Suprapubic skin (tissue), 4 donors: ENCODE measurements at regions not wholly inside any gene's neighbourhood (a gene's known extent, or its start where the extent isn't known, plus 50 kb on each side); places are given as distances from the start of the nearest gene placed in this dataset.
"Not testable (repeated sequence)": the region's sequence is repeated elsewhere in the genome, so short reads cannot be mapped to it uniquely, and the experiment has no call there.

Experiments used
- DNase-seq, 2 donors: peaks; one replicate each; pipeline ENCODE4 v3.0.0-alpha.2; 2019; ENCODE audit warnings: low spot score in 2 of 2
- H3K27ac ChIP-seq: fragments of 200-600 bp; sonication (generic); one replicate; pipeline ENCODE4 v1.5.1; 2019
- H3K27me3 ChIP-seq: fragments of 200-600 bp; sonication (generic); one replicate; pipeline ENCODE4 v1.5.1; 2019
- H3K36me3 ChIP-seq: fragments of 200-600 bp; sonication (generic); one replicate; pipeline ENCODE4 v1.5.1; 2019
- H3K4me1 ChIP-seq: fragments of 200-600 bp; sonication (generic); one replicate; pipeline ENCODE4 v1.5.1; 2019
- H3K4me3 ChIP-seq: fragments of 200-600 bp; sonication (generic); one replicate; pipeline ENCODE4 v1.5.1; 2019; ENCODE audit warnings: mild to moderate bottlenecking
- H3K9me3 ChIP-seq: fragments of 200-600 bp; sonication (generic); one replicate; pipeline ENCODE4 v1.5.1; 2019
- EP300 ChIP-seq: sonication (generic); formaldehyde crosslinking; IDR thresholded peaks from one replicate; pipeline ENCODE4 v1.6.1; 2017; ENCODE audit warnings: antibody characterized with exemption
- POLR2A ChIP-seq, 2 donors: fragments of 450-650 bp; IDR thresholded peaks; one replicate each; pipeline ENCODE4 v1.6.1; 2017; ENCODE audit warnings: antibody characterized with exemption in 2 of 2, mild to moderate bottlenecking in 2 of 2, moderate library complexity in 2 of 2
- POLR2AphosphoS5 ChIP-seq, 3 donors: sonication (generic); formaldehyde crosslinking; IDR thresholded peaks; one replicate each; pipeline ENCODE4 v1.6.1; 2017; ENCODE audit warnings: antibody characterized with exemption in 3 of 3
- WGBS: methylation state at CpG from one replicate; pipeline ENCODE4 v1.1.5; 2018; 5-methylcytosine and 5-hydroxymethylcytosine counted together
- TF ChIP-seq, protein P1 (sequence below), 2 donors: fragments of 200-600 bp in 1 of 2; fragments of 450-650 bp in 1 of 2; sonication (generic) in 1 of 2; IDR thresholded peaks; one replicate each; pipeline ENCODE4 v1.5.1; 2016 to 2019; ENCODE audit warnings: antibody characterized with exemption in 2 of 2, mild to moderate bottlenecking in 1 of 2, moderate library complexity in 1 of 2

DNA sequence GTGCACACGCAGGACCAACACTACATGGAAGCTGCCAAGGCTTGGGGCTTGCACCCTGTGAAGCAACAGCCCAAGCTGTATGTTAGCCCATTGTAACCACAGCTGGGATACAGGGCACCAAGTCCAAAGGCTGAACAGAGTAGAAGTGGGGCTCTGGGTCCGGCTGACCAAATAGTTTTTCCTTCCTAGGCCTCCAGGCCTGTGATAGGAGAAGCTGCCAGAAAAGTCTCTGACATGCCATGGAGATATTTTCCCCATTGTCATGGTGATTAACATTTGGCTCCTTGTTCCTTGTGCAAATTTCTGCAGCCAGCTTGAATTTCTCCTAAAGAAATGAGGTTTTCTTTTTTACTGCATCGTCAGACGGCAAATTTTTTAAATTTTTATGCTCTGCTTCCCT lies 941.2 kb downstream of the FAM181B start:
- Histone ChIP-seq H3K9me3 (no peaks in the 10 kb centered on the region), H3K4me3 (no peak overlapping the region), H3K36me3 (no peaks in the 10 kb centered on the region), H3K27me3 (no peaks in the 10 kb centered on the region), H3K4me1 (no peaks in the 10 kb centered on the region), H3K27ac (no peak overlapping the region)
- TF ChIP-seq POLR2AphosphoS5 (IDR thresholded peaks at IDR 0.05) (no peak), EP300 (no peak), POLR2A (IDR thresholded peaks at IDR 0.05) (no peak)
- TF ChIP-seq, protein P1, sequence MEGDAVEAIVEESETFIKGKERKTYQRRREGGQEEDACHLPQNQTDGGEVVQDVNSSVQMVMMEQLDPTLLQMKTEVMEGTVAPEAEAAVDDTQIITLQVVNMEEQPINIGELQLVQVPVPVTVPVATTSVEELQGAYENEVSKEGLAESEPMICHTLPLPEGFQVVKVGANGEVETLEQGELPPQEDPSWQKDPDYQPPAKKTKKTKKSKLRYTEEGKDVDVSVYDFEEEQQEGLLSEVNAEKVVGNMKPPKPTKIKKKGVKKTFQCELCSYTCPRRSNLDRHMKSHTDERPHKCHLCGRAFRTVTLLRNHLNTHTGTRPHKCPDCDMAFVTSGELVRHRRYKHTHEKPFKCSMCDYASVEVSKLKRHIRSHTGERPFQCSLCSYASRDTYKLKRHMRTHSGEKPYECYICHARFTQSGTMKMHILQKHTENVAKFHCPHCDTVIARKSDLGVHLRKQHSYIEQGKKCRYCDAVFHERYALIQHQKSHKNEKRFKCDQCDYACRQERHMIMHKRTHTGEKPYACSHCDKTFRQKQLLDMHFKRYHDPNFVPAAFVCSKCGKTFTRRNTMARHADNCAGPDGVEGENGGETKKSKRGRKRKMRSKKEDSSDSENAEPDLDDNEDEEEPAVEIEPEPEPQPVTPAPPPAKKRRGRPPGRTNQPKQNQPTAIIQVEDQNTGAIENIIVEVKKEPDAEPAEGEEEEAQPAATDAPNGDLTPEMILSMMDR (IDR thresholded peaks at IDR 0.05), result no peak
- WGBS, result 81% methylated on average over 3 of the region's 4 CpGs
- DNase-seq, result no peak

DNA sequence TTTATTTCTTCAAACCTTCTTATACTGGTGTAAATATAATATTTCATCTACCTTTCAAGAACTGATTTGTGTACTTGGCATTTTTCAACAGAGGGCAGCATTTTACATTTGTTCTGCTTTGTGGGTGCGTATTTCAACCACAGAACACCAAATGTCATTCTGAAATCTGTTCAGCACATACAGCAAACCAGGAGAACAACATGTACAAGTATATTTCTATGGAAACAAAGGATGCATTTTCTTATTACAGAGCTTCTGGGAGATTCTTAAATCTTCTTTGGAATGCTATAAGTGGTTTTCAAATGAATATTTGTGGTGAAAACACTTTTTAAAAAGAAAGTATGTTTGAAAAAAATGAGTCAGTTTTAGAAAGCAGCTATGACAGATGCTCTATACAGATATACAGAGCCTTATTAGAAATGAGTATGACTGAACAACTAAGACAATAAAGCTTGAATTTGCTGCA lies 946.0 kb downstream of the FAM181B start:
- 4% methylated on average over 1 of the region's 1 CpG for WGBS
- TF ChIP-seq, protein P1 (IDR thresholded peaks at IDR 0.05), result no peak
- TF ChIP-seq POLR2AphosphoS5 (IDR thresholded peaks at IDR 0.05), result no peak
- no peak overlapping the region for H3K27ac ChIP-seq
- no peaks in the 10 kb centered on the region for H3K4me1 ChIP-seq
- DNase-seq, result no peak
- no peaks in the 10 kb centered on the region for H3K36me3 ChIP-seq
- H3K4me3 ChIP-seq, result no peak overlapping the region
- H3K27me3 ChIP-seq, result no peaks in the 10 kb centered on the region
- H3K9me3 ChIP-seq, result no peaks in the 10 kb centered on the region

DNA sequence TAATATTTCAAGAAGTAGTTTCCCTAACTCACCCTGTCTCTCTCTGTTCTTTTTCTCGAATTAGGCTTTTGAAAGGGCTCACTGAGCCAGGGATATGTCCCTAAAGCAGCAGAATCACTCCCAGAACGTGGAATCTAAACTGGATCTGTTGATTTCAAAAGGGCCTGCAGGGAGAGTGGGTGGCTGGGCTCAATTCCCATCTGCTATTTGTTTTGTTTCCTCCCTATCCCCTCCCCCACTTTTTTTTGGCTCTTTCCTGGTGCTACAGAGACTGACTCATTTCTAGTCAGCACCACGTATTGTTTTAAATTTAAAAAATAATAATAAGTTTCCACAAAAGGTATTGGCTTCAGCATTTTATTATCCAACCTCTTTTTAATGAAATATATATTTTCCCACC lies 961.5 kb downstream of the FAM181B start:
- no peak for DNase-seq
- H3K4me3 ChIP-seq, result no peak overlapping the region
- H3K27me3 ChIP-seq, result no peaks in the 10 kb centered on the region
- no peaks in the 10 kb centered on the region for H3K36me3 ChIP-seq
- H3K9me3 ChIP-seq, result no peaks in the 10 kb centered on the region
- no peaks in the 10 kb centered on the region for H3K4me1 ChIP-seq
- no peak overlapping the region for H3K27ac ChIP-seq
- TF ChIP-seq POLR2AphosphoS5 (IDR thresholded peaks at IDR 0.05) (no peak), EP300 (no peak), POLR2A (IDR thresholded peaks at IDR 0.05) (no peak)
- TF ChIP-seq, protein P1 (IDR thresholded peaks at IDR 0.05), result no peak
- 11% methylated on average over 3 of the region's 3 CpGs for WGBS

DNA sequence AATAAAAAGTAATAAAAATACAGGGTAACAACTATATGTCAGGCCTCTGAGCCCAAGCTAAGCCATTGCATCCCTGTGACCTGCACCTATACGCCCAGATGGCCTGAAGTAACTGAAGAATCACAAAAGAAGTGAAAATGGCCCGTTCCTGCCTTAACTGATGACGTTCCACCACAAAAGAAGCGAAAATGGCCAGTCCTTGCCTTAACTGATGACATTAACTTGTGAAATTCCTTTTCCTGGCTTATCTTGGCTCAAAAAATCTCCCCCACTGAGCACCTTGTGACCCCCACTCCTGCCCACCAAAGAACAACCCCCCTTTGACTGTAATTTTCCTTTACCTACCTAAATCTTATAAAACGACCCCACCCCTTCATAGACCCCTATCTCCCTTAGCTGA lies 963.8 kb downstream of the FAM181B start:
- not testable (repeated sequence) for H3K4me1 ChIP-seq, H3K27ac ChIP-seq, H3K4me3 ChIP-seq, H3K9me3 ChIP-seq, H3K27me3 ChIP-seq, DNase-seq, H3K36me3 ChIP-seq
- 69% methylated on average over 5 of the region's 5 CpGs for WGBS

DNA sequence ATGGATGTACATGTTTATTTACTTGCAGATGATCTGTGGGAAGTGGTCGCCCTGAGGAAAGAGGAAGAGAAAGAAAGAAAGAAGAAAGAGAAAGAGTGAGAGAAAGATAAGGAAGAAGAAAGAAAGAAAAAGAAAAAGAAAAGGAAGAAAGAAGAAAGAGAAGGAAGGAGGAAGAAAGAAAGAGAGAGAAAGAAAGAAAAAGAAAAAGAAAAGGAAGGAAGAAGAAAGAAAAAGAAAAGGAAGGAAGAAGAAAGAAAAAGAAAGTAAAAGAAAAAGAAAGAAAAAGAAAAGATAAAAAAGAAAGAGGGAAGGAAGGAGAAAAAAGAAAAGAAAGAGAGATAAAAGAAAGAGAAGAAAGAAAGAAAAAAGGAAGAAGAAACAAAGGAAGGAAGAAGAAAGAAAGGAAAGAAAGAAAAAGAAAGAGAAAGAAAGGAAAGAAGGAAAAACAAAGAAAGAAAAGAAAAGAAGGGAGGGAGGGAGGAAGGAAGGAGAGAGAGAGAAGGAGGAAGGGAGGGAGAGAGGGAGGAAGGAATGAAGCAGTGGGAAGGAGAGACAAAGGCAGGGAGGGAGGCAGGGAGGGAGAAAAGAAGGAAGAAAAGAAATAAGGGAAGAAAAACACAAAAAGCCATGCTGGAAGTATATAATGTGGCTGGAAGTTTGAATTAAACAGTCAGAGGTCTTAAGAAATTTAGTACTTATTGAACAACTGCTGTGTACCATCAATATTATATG lies 976.6 kb downstream of the FAM181B start:
- DNase-seq, result no peak
- no peaks in the 10 kb centered on the region for H3K27me3 ChIP-seq
- H3K4me3 ChIP-seq, result no peak overlapping the region
- 84% methylated on average over 1 of the region's 1 CpG for WGBS
- no peaks in the 10 kb centered on the region for H3K4me1 ChIP-seq
- TF ChIP-seq POLR2A (IDR thresholded peaks at IDR 0.05) (no peak), EP300 (no peak), POLR2AphosphoS5 (IDR thresholded peaks at IDR 0.05) (no peak)
- TF ChIP-seq, protein P1 (IDR thresholded peaks at IDR 0.05), result no peak
- no peak overlapping the region for H3K27ac ChIP-seq
- no peaks in the 10 kb centered on the region for H3K36me3 ChIP-seq
- no peaks in the 10 kb centered on the region for H3K9me3 ChIP-seq

DNA sequence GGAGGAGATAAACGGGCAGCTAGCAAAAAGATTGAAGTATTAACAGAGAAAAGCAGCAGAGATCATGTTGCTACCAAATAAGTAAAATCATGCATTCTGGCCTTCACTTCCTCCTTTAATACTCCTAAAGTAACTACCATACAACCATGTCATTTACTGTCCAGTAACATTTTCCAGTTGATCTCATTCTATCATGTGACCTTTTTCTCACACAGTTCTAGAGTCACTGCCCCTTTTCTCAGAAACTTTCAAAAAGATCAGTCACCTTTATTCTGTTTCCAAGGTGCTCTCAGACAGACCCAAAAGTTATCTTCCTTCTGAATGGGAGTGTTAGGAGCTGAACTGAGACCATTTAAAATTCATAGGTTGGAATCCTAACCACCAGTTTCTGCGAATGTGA lies 984.4 kb downstream of the FAM181B start:
- no peak for TF ChIP-seq EP300
- no peak for TF ChIP-seq POLR2AphosphoS5 (IDR thresholded peaks at IDR 0.05)
- no peak for TF ChIP-seq POLR2A (IDR thresholded peaks at IDR 0.05)
- TF ChIP-seq, protein P1 (IDR thresholded peaks at IDR 0.05), result no peak
- H3K27me3 ChIP-seq, result no peaks in the 10 kb centered on the region
- no peaks in the 10 kb centered on the region for H3K36me3 ChIP-seq
- H3K4me3 ChIP-seq, result no peak overlapping the region
- H3K9me3 ChIP-seq, result no peaks in the 10 kb centered on the region
- 82% methylated on average over 2 of the region's 2 CpGs for WGBS
- DNase-seq, result no peak
- no peaks in the 10 kb centered on the region for H3K4me1 ChIP-seq
- no peak overlapping the region for H3K27ac ChIP-seq
